GM18498 (cell line): ENCODE measurements at regions not wholly inside any gene's neighbourhood (a gene's known extent, or its start where the extent isn't known, plus 50 kb on each side); places are given as distances from the start of the nearest gene placed in this dataset.
A peak's percentile ranks its signal among the peaks of the same experiment; 100 is the strongest.

Source experiments
- ATAC-seq: cut with Tn5 transposase; IDR thresholded peaks from one replicate; pipeline ENCODE4 v1.9.1; 2021; ENCODE audit warnings: mild to moderate bottlenecking, moderate library complexity; ENCODE audit not compliant: unreplicated experiment

GRCh38 chr5:124870070-124870469 is 123.6 kb upstream of the ZNF608 start:
- no peak for ATAC-seq

- no peak for ATAC-seq
Observed at GRCh38 chr5:124871303-124871702, 124.9 kb upstream of the ZNF608 start.

- ATAC-seq = no peak
Observed at GRCh38 chr5:124872086-124872485, 125.6 kb upstream of the ZNF608 start.

- no peak for ATAC-seq
Observed at GRCh38 chr5:124872615-124873014, 126.2 kb upstream of the ZNF608 start.

GRCh38 chr5:124873188-124873587 is 126.7 kb upstream of the ZNF608 start:
- no peak for ATAC-seq

GRCh38 chr5:124873713-124874112 is 127.3 kb upstream of the ZNF608 start:
- ATAC-seq = no peak

- ATAC-seq = no peak
Observed at GRCh38 chr5:124876566-124876965, 130.1 kb upstream of the ZNF608 start.

GRCh38 chr5:124876983-124877382 is 130.5 kb upstream of the ZNF608 start:
- ATAC-seq = no peak

- ATAC-seq = no peak
Observed at GRCh38 chr5:124877501-124878146, 131.2 kb upstream of the ZNF608 start.

- no peak for ATAC-seq
Observed at GRCh38 chr5:124878583-124879342, 132.3 kb upstream of the ZNF608 start.

GRCh38 chr5:124880903-124881697 is 134.7 kb upstream of the ZNF608 start:
- ATAC-seq = no peak

- no peak for ATAC-seq
Observed at GRCh38 chr5:124883681-124884080, 137.2 kb upstream of the ZNF608 start.

GRCh38 chr5:124884114-124884513 is 137.7 kb upstream of the ZNF608 start:
- no peak for ATAC-seq

- ATAC-seq = no peak
Observed at GRCh38 chr5:124885490-124885889, 139.1 kb upstream of the ZNF608 start.

- ATAC-seq = no peak
Observed at GRCh38 chr5:124887223-124887622, 140.8 kb upstream of the ZNF608 start.

- ATAC-seq = no peak
Observed at GRCh38 chr5:124888050-124888506, 141.6 kb upstream of the ZNF608 start.

- ATAC-seq = no peak
Observed at GRCh38 chr5:124888622-124889485, 142.4 kb upstream of the ZNF608 start.

GRCh38 chr5:124889486-124889825 is 143.0 kb upstream of the ZNF608 start:
- no peak for ATAC-seq

GRCh38 chr5:124889850-124890249 is 143.4 kb upstream of the ZNF608 start:
- ATAC-seq = no peak

GRCh38 chr5:124890442-124890841 is 144.0 kb upstream of the ZNF608 start:
- ATAC-seq = peak; percentile 58

GRCh38 chr5:124891179-124891578 is 144.7 kb upstream of the ZNF608 start:
- ATAC-seq = no peak
